A673 (cell line): ENCODE measurements at regions not wholly inside any gene's neighbourhood (a gene's known extent, or its start where the extent isn't known, plus 50 kb on each side); places are given as distances from the start of the nearest gene placed in this dataset.

ENCODE experiments used
- CTCF ChIP-seq: fragments of 300-800, 200-600 bp; sonication (generic); conservative IDR thresholded peaks from 2 replicates; pipeline ENCODE4 v1.5.1; 2017; ENCODE audit warnings: low read depth, mild to moderate bottlenecking, antibody characterized with exemption, low read length, moderate library complexity, mixed read lengths
- EZH2 ChIP-seq: fragments of 200-600 bp; sonication (generic); IDR thresholded peaks from 2 replicates; pipeline ENCODE4 v1.6.1; 2017; ENCODE audit warnings: borderline replicate concordance, low read depth, mild to moderate bottlenecking, mixed read lengths, antibody characterized with exemption, low read length; ENCODE audit not compliant: poor library complexity, severe bottlenecking

GRCh38 chr11:79634905-79635304 lies 194.1 kb upstream of the TENM4 start:
- no peak for TF ChIP-seq CTCF
- no peak for TF ChIP-seq EZH2
